ENCODE measurements at regions not wholly inside any gene's neighbourhood (a gene's known extent, or its start where the extent isn't known, plus 50 kb on each side); places are given as distances from the start of the nearest gene placed in this dataset.

GRCh38 chr22:25407226-25407858, 157.1 kb upstream of the GRK3 start (continued):
- TF ChIP-seq EZH2 (IDR thresholded peaks at IDR 0.05; ENCODE audit: low read depth, unreplicated experiment), result no peak
- TF ChIP-seq CTCF (conservative IDR thresholded peaks at IDR 0.05; ENCODE audit: low read depth in 2 of 2), result no peak
- TF ChIP-seq ZNF331 (CRISPR knock-in tag; IDR thresholded peaks at IDR 0.05; ENCODE audit: low read depth), result no peak

- H3K36me3 Mint-ChIP-seq (ENCODE audit: low read depth), result peaks cover 5% of the 10 kb centered on the region
- H3K27me3 Mint-ChIP-seq (ENCODE audit: insufficient read depth, low read depth, poor library complexity), result peaks cover 24% of the 10 kb centered on the region
- Histone ChIP-seq H3K4me3 (peak overlapping the region; percentile 13; the same call in 1 of the 2 replicates), H3K27ac (ENCODE audit: low read depth) (peak overlapping the region; percentile 56; the same call in 1 of the 2 replicates), H3K9me2 (ENCODE audit: insufficient read depth) (no peaks in the 10 kb centered on the region), H2AFZ (peak overlapping the region; percentile 29; the same call in 1 of the 2 replicates), H3K27me3 (ENCODE audit: insufficient read depth) (peaks cover 16% of the 10 kb centered on the region), H3K4me2 (peak overlapping the region; percentile 16), H3K4me1 (ENCODE audit: insufficient read depth) (peaks cover 37% of the 10 kb centered on the region), H3K79me2 (replicated peaks; ENCODE audit: insufficient read depth) (peaks cover 14% of the 10 kb centered on the region), H4K20me1 (replicated peaks; ENCODE audit: insufficient read depth) (no peaks in the 10 kb centered on the region), H3F3A (replicated peaks; ENCODE audit: low read depth) (peaks cover 21% of the 10 kb centered on the region), H3K36me3 (ENCODE audit: insufficient read depth) (no peaks in the 10 kb centered on the region)
- DNase-seq (ENCODE audit: low spot score), result peak; percentile 60
- peak overlapping the region; percentile 3; the same call in 1 of the 3 replicates for H3K4me3 Mint-ChIP-seq
- ATAC-seq, result peak; percentile 56
- H3K9me3 Mint-ChIP-seq, result peaks cover 8% of the 10 kb centered on the region
- peaks cover 27% of the 10 kb centered on the region for H3K4me1 Mint-ChIP-seq
- TF ChIP-seq REST (IDR thresholded peaks at IDR 0.05; ENCODE audit: unreplicated experiment), result no peak
- TF ChIP-seq ZNF331 (CRISPR knock-in tag; IDR thresholded peaks at IDR 0.05; ENCODE audit: low read depth), result no peak
- TF ChIP-seq EZH2 (IDR thresholded peaks at IDR 0.05; ENCODE audit: low read depth, unreplicated experiment), result no peak
- no peak; the same call in 1 of the 2 replicates for TF ChIP-seq CREB1 (CRISPR knock-in tag; IDR thresholded peaks at IDR 0.05; ENCODE audit: low read depth)
- no peak for TF ChIP-seq ZNF462 (CRISPR knock-in tag; IDR thresholded peaks at IDR 0.05)
- TF ChIP-seq STAT1 (IDR thresholded peaks at IDR 0.05; ENCODE audit: unreplicated experiment), result no peak
- no peak for TF ChIP-seq EZH2phosphoT487 (IDR thresholded peaks at IDR 0.05; ENCODE audit: unreplicated experiment)
- TF ChIP-seq CTCF (conservative IDR thresholded peaks at IDR 0.05; ENCODE audit: low read depth in 2 of 2), result no peak
- peak overlapping the region; percentile 36 for H3K27ac Mint-ChIP-seq
Observed at GRCh38 chr22:25407859-25408229, 156.6 kb upstream of the GRK3 start.

All from GM23338 (cell line).